ENCODE measurements at regions not wholly inside any gene's neighbourhood (a gene's known extent, or its start where the extent isn't known, plus 50 kb on each side); places are given as distances from the start of the nearest gene placed in this dataset.

DNA sequence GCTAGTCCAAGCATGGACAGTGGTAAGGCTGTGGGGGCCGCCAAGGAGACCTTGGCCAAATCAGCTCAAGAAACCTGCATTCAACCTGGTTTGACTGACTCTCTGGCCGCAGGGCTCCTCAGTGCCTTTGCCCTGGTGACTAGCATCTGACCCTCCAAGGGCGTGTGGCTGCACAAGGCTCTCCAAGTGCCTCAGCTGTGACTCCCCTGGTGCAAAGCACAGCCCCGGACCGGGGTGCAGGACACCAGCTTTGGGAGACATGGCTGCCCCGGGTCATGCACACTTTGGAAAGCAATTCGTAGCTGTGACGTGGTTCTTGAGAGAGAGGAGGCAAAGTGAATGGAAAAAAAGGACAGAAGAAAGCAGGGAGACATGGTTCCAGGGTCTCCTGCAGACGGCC, 245.2 kb upstream of the IRX2 start:
- no peak for DNase-seq (ENCODE audit: low spot score in 2 of 2)
- TF ChIP-seq CTCF (IDR thresholded peaks at IDR 0.05): no peak
- Histone ChIP-seq H3K9me3 (no peaks in the 10 kb centered on the region), H3K4me1 (no peaks in the 10 kb centered on the region), H3K27ac (no peak overlapping the region), H3K27me3 (no peaks in the 10 kb centered on the region), H3K4me3 (no peak overlapping the region), H3K36me3 (no peaks in the 10 kb centered on the region)
- intact Hi-C loops (cut with DNase I): no loop called here

- H3K4me3 ChIP-seq: no peak overlapping the region
- no peak for TF ChIP-seq CTCF (IDR thresholded peaks at IDR 0.05)
- H3K9me3 ChIP-seq: no peaks in the 10 kb centered on the region
- H3K27ac ChIP-seq: no peak overlapping the region
- intact Hi-C loops (cut with DNase I): no loop called here
- no peaks in the 10 kb centered on the region for H3K4me1 ChIP-seq
- DNase-seq (ENCODE audit: low spot score in 2 of 2): no peak
- no peaks in the 10 kb centered on the region for H3K36me3 ChIP-seq
- H3K27me3 ChIP-seq: no peaks in the 10 kb centered on the region
Measured at GRCh38 chr5:2996248-2996647, 244.8 kb upstream of the IRX2 start.

GRCh38 chr5:2995667-2996066, 244.2 kb upstream of the IRX2 start:
- no peak for TF ChIP-seq CTCF (IDR thresholded peaks at IDR 0.05)
- no peaks in the 10 kb centered on the region for H3K9me3 ChIP-seq
- H3K4me3 ChIP-seq: no peak overlapping the region
- intact Hi-C loops (cut with DNase I): no loop called here
- no peak overlapping the region for H3K27ac ChIP-seq
- no peak for DNase-seq (ENCODE audit: low spot score in 2 of 2)
- H3K27me3 ChIP-seq: no peaks in the 10 kb centered on the region
- no peaks in the 10 kb centered on the region for H3K36me3 ChIP-seq
- no peaks in the 10 kb centered on the region for H3K4me1 ChIP-seq

DNA sequence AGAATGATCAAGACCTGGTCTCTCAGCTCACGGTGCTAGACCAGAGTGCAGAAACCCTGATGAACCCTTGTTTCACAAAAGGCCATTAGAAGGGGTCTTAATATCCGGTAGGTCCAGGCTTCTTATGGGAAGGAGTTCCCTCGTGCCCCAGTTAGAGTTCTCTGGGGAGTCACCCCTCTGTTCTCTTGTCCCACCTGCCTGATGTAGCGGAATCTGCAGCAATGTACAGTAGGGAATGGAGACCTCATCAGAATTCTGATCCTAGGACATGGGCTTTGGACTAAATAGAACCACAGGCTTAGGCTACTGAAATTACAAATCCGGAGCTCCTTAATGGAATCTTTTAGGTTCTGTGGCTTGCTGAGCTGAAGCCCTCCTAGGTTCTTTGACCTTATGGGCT, 243.6 kb upstream of the IRX2 start:
- Histone ChIP-seq H3K4me3 (no peak overlapping the region), H3K27ac (no peak overlapping the region), H3K27me3 (no peaks in the 10 kb centered on the region), H3K9me3 (no peaks in the 10 kb centered on the region), H3K4me1 (no peaks in the 10 kb centered on the region), H3K36me3 (no peaks in the 10 kb centered on the region)
- intact Hi-C loops (cut with DNase I): no loop called here
- TF ChIP-seq CTCF (IDR thresholded peaks at IDR 0.05): no peak
- DNase-seq (ENCODE audit: low spot score in 2 of 2): no peak

- no peak for DNase-seq (ENCODE audit: low spot score in 2 of 2)
- TF ChIP-seq CTCF (IDR thresholded peaks at IDR 0.05): no peak
- H3K4me3 ChIP-seq: no peak overlapping the region
- intact Hi-C loops (cut with DNase I): no loop called here
- H3K9me3 ChIP-seq: no peaks in the 10 kb centered on the region
- no peaks in the 10 kb centered on the region for H3K27me3 ChIP-seq
- H3K4me1 ChIP-seq: no peaks in the 10 kb centered on the region
- no peaks in the 10 kb centered on the region for H3K36me3 ChIP-seq
- no peak overlapping the region for H3K27ac ChIP-seq
Measured at GRCh38 chr5:2993771-2994170, 242.3 kb upstream of the IRX2 start.

- Histone ChIP-seq H3K9me3 (no peaks in the 10 kb centered on the region), H3K4me3 (no peak overlapping the region), H3K27ac (no peak overlapping the region), H3K4me1 (no peaks in the 10 kb centered on the region), H3K36me3 (no peaks in the 10 kb centered on the region), H3K27me3 (no peaks in the 10 kb centered on the region)
- no peak for DNase-seq (ENCODE audit: low spot score in 2 of 2)
- no peak for TF ChIP-seq CTCF (IDR thresholded peaks at IDR 0.05)
- intact Hi-C loops (cut with DNase I): no loop called here
Measured at GRCh38 chr5:2993301-2993700, 241.8 kb upstream of the IRX2 start.

All from ascending aorta (tissue), 2 donors.